ENCODE measurements at regions not wholly inside any gene's neighbourhood (a gene's known extent, or its start where the extent isn't known, plus 50 kb on each side); places are given as distances from the start of the nearest gene placed in this dataset.

GRCh38 chr2:42961961-42962360, 169.6 kb upstream of the HAAO start:
- H3K36me3 ChIP-seq (ENCODE audit: control insufficient read depth in 2 of 2, insufficient read depth in 2 of 2, low read length in 1 of 2) = no peaks in the 10 kb centered on the region
- H3K27ac ChIP-seq (ENCODE audit: low read depth in 1 of 2, low read length in 1 of 2) = peak overlapping the region; percentile 80 to 84
- DNase-seq (ENCODE audit: low read depth in 6 of 9, low spot score in 9 of 9) = no peak
- peaks cover 47 to 85% of the 10 kb centered on the region in 2 donors for H3K4me1 ChIP-seq (ENCODE audit: control insufficient read depth in 2 of 2, insufficient read depth in 2 of 2, low read length in 2 of 2)
- H3K9me3 ChIP-seq (ENCODE audit: control insufficient read depth in 2 of 2, insufficient read depth in 1 of 2, low read length in 1 of 2) = peaks cover 0 to 4% of the 10 kb centered on the region in 2 donors
- H3K4me3 ChIP-seq (ENCODE audit: low read length in 2 of 2) = no peak overlapping the region
- H3K27me3 ChIP-seq (ENCODE audit: control insufficient read depth in 2 of 2, insufficient read depth in 1 of 2, low read length in 1 of 2) = no peaks in the 10 kb centered on the region
- WGBS = 24% methylated on average over 7 of the region's 7 CpGs

GRCh38 chr2:42961385-42961811, 169.0 kb upstream of the HAAO start:
- Histone ChIP-seq H3K27me3 (ENCODE audit: control insufficient read depth in 2 of 2, insufficient read depth in 1 of 2, low read length in 1 of 2) (no peaks in the 10 kb centered on the region), H3K9me3 (ENCODE audit: control insufficient read depth in 2 of 2, insufficient read depth in 1 of 2, low read length in 1 of 2) (peaks cover 0 to 4% of the 10 kb centered on the region in 2 donors), H3K4me1 (ENCODE audit: control insufficient read depth in 2 of 2, insufficient read depth in 2 of 2, low read length in 2 of 2) (peaks cover 47 to 85% of the 10 kb centered on the region in 2 donors), H3K36me3 (ENCODE audit: control insufficient read depth in 2 of 2, insufficient read depth in 2 of 2, low read length in 1 of 2) (no peaks in the 10 kb centered on the region), H3K4me3 (ENCODE audit: low read length in 2 of 2) (no peak overlapping the region), H3K27ac (ENCODE audit: low read depth in 1 of 2, low read length in 1 of 2) (peak overlapping the region; percentile 64 to 84)
- WGBS = 7% methylated on average over 15 of the region's 15 CpGs
- peak in 2 of 9 donors; percentile 52 to 74 for DNase-seq (ENCODE audit: low read depth in 6 of 9, low spot score in 9 of 9)

- 93% methylated on average over 6 of the region's 6 CpGs for WGBS
- H3K36me3 ChIP-seq (ENCODE audit: control insufficient read depth in 2 of 2, insufficient read depth in 2 of 2, low read length in 1 of 2) = no peaks in the 10 kb centered on the region
- H3K4me3 ChIP-seq (ENCODE audit: low read length in 2 of 2) = no peak overlapping the region
- DNase-seq (ENCODE audit: low read depth in 6 of 9, low spot score in 9 of 9) = no peak
- no peaks in the 10 kb centered on the region for H3K27me3 ChIP-seq (ENCODE audit: control insufficient read depth in 2 of 2, insufficient read depth in 1 of 2, low read length in 1 of 2)
- H3K4me1 ChIP-seq (ENCODE audit: control insufficient read depth in 2 of 2, insufficient read depth in 2 of 2, low read length in 2 of 2) = peaks cover 47 to 82% of the 10 kb centered on the region in 2 donors
- peak overlapping the region; percentile 64 to 84 for H3K27ac ChIP-seq (ENCODE audit: low read depth in 1 of 2, low read length in 1 of 2)
- peaks cover 0 to 4% of the 10 kb centered on the region in 2 donors for H3K9me3 ChIP-seq (ENCODE audit: control insufficient read depth in 2 of 2, insufficient read depth in 1 of 2, low read length in 1 of 2)
Observed at GRCh38 chr2:42960842-42961180, 168.4 kb upstream of the HAAO start.

- no peak for DNase-seq (ENCODE audit: low read depth in 6 of 9, low spot score in 9 of 9)
- no peaks in the 10 kb centered on the region for H3K27me3 ChIP-seq (ENCODE audit: control insufficient read depth in 2 of 2, insufficient read depth in 1 of 2, low read length in 1 of 2)
- H3K36me3 ChIP-seq (ENCODE audit: control insufficient read depth in 2 of 2, insufficient read depth in 2 of 2, low read length in 1 of 2) = no peaks in the 10 kb centered on the region
- 78% methylated on average over 10 of the region's 10 CpGs for WGBS
- H3K4me3 ChIP-seq (ENCODE audit: low read length in 2 of 2) = no peak overlapping the region
- peaks cover 47 to 79% of the 10 kb centered on the region in 2 donors for H3K4me1 ChIP-seq (ENCODE audit: control insufficient read depth in 2 of 2, insufficient read depth in 2 of 2, low read length in 2 of 2)
- peaks cover 0 to 4% of the 10 kb centered on the region in 2 donors for H3K9me3 ChIP-seq (ENCODE audit: control insufficient read depth in 2 of 2, insufficient read depth in 1 of 2, low read length in 1 of 2)
- peak overlapping the region; percentile 64 to 84 for H3K27ac ChIP-seq (ENCODE audit: low read depth in 1 of 2, low read length in 1 of 2)
Observed at GRCh38 chr2:42960002-42960841, 167.8 kb upstream of the HAAO start.

GRCh38 chr2:42959234-42960001, 167.0 kb upstream of the HAAO start:
- DNase-seq (ENCODE audit: low read depth in 6 of 9, low spot score in 9 of 9) = no peak
- no peaks in the 10 kb centered on the region for H3K27me3 ChIP-seq (ENCODE audit: control insufficient read depth in 2 of 2, insufficient read depth in 1 of 2, low read length in 1 of 2)
- H3K36me3 ChIP-seq (ENCODE audit: control insufficient read depth in 2 of 2, insufficient read depth in 2 of 2, low read length in 1 of 2) = no peaks in the 10 kb centered on the region
- no peak overlapping the region for H3K4me3 ChIP-seq (ENCODE audit: low read length in 2 of 2)
- peaks cover 40 to 71% of the 10 kb centered on the region in 2 donors for H3K4me1 ChIP-seq (ENCODE audit: control insufficient read depth in 2 of 2, insufficient read depth in 2 of 2, low read length in 2 of 2)
- WGBS = 54% methylated on average over 8 of the region's 8 CpGs
- peaks cover 0 to 2% of the 10 kb centered on the region in 2 donors for H3K9me3 ChIP-seq (ENCODE audit: control insufficient read depth in 2 of 2, insufficient read depth in 1 of 2, low read length in 1 of 2)
- H3K27ac ChIP-seq (ENCODE audit: low read depth in 1 of 2, low read length in 1 of 2) = peak overlapping the region; percentile 64 to 84

- 91% methylated on average over 10 of the region's 10 CpGs for WGBS
- H3K27me3 ChIP-seq (ENCODE audit: control insufficient read depth in 2 of 2, insufficient read depth in 1 of 2, low read length in 1 of 2) = no peaks in the 10 kb centered on the region
- H3K4me1 ChIP-seq (ENCODE audit: control insufficient read depth in 2 of 2, insufficient read depth in 2 of 2, low read length in 2 of 2) = peaks cover 37 to 66% of the 10 kb centered on the region in 2 donors
- H3K36me3 ChIP-seq (ENCODE audit: control insufficient read depth in 2 of 2, insufficient read depth in 2 of 2, low read length in 1 of 2) = no peaks in the 10 kb centered on the region
- DNase-seq (ENCODE audit: low read depth in 6 of 9, low spot score in 9 of 9) = no peak
- H3K9me3 ChIP-seq (ENCODE audit: control insufficient read depth in 2 of 2, insufficient read depth in 1 of 2, low read length in 1 of 2) = no peaks in the 10 kb centered on the region
- peak overlapping the region; percentile 64 to 84 for H3K27ac ChIP-seq (ENCODE audit: low read depth in 1 of 2, low read length in 1 of 2)
- H3K4me3 ChIP-seq (ENCODE audit: low read length in 2 of 2) = no peak overlapping the region
Observed at GRCh38 chr2:42958741-42959233, 166.4 kb upstream of the HAAO start.

GRCh38 chr2:42957861-42958301, 165.5 kb upstream of the HAAO start:
- Histone ChIP-seq H3K4me3 (ENCODE audit: low read length in 2 of 2) (no peak overlapping the region), H3K36me3 (ENCODE audit: control insufficient read depth in 2 of 2, insufficient read depth in 2 of 2, low read length in 1 of 2) (no peaks in the 10 kb centered on the region), H3K27ac (ENCODE audit: low read depth in 1 of 2, low read length in 1 of 2) (no peak overlapping the region), H3K27me3 (ENCODE audit: control insufficient read depth in 2 of 2, insufficient read depth in 1 of 2, low read length in 1 of 2) (no peaks in the 10 kb centered on the region), H3K4me1 (ENCODE audit: control insufficient read depth in 2 of 2, insufficient read depth in 2 of 2, low read length in 2 of 2) (peaks cover 30 to 65% of the 10 kb centered on the region in 2 donors), H3K9me3 (ENCODE audit: control insufficient read depth in 2 of 2, insufficient read depth in 1 of 2, low read length in 1 of 2) (no peaks in the 10 kb centered on the region)
- no peak for DNase-seq (ENCODE audit: low read depth in 6 of 9, low spot score in 9 of 9)
- over 99% methylated on average over 5 of the region's 5 CpGs for WGBS

GRCh38 chr2:42957109-42957860, 164.9 kb upstream of the HAAO start:
- Histone ChIP-seq H3K27ac (ENCODE audit: low read depth in 1 of 2, low read length in 1 of 2) (no peak overlapping the region), H3K4me1 (ENCODE audit: control insufficient read depth in 2 of 2, insufficient read depth in 2 of 2, low read length in 2 of 2) (peaks cover 24 to 65% of the 10 kb centered on the region in 2 donors)
- no peak for DNase-seq (ENCODE audit: low read depth in 6 of 9, low spot score in 9 of 9)

More at GRCh38 chr2:42957109-42957860, 164.9 kb upstream of the HAAO start:
- Histone ChIP-seq H3K4me3 (ENCODE audit: low read length in 2 of 2) (no peak overlapping the region), H3K9me3 (ENCODE audit: control insufficient read depth in 2 of 2, insufficient read depth in 1 of 2, low read length in 1 of 2) (no peaks in the 10 kb centered on the region), H3K36me3 (ENCODE audit: control insufficient read depth in 2 of 2, insufficient read depth in 2 of 2, low read length in 1 of 2) (no peaks in the 10 kb centered on the region), H3K27me3 (ENCODE audit: control insufficient read depth in 2 of 2, insufficient read depth in 1 of 2, low read length in 1 of 2) (no peaks in the 10 kb centered on the region)
- 86% methylated on average over 11 of the region's 11 CpGs for WGBS

All from thymus (tissue), 11 donors.